CD14-positive monocyte (primary cell): ENCODE measurements at regions not wholly inside any gene's neighbourhood (a gene's known extent, or its start where the extent isn't known, plus 50 kb on each side); places are given as distances from the start of the nearest gene placed in this dataset.

Source experiments
- DNase-seq, 3 donors: peaks; one replicate each; pipeline ENCODE4 v3.0.0-alpha.2; 2011 to 2022
- H2AFZ ChIP-seq: 2 replicates; pipeline ENCODE4 v1.6.0; 2012; ENCODE audit warnings: mild to moderate bottlenecking, low read depth, low read length, inconsistent platforms; ENCODE audit not compliant: insufficient read depth, poor library complexity, severe bottlenecking
- H3K27ac ChIP-seq, 2 donors: 1 replicate in 1 of 2; 2 replicates in 1 of 2; pipeline ENCODE4 v1.5.1; 2012 to 2013; ENCODE audit warnings: low read length in 2 of 2, control low read depth in 1 of 2, inconsistent platforms in 1 of 2, low read depth in 1 of 2, mild to moderate bottlenecking in 1 of 2
- H3K27me3 ChIP-seq, 2 donors: one replicate each; pipeline versions ENCODE4 v1.6.0 to v1.6.1; 2011 to 2013; ENCODE audit warnings: low read length in 2 of 2; ENCODE audit not compliant: control insufficient read depth in 2 of 2, insufficient read depth in 2 of 2
- H3K36me3 ChIP-seq, 2 donors: replicated peaks in 1 of 2; 1 replicate in 1 of 2; 2 replicates in 1 of 2; pipeline versions ENCODE4 v1.5.1 to v1.6.1; 2012 to 2013; ENCODE audit warnings: low read length in 2 of 2, control low read depth in 1 of 2, inconsistent platforms in 1 of 2, mild to moderate bottlenecking in 1 of 2; ENCODE audit not compliant: insufficient read depth in 2 of 2, control insufficient read depth in 1 of 2
- H3K4me1 ChIP-seq, 2 donors: 1 replicate in 1 of 2; 2 replicates in 1 of 2; pipeline versions ENCODE4 v1.5.1 to v1.6.1; 2012 to 2013; ENCODE audit warnings: low read length in 2 of 2, control low read depth in 1 of 2, inconsistent platforms in 1 of 2, mild to moderate bottlenecking in 1 of 2, moderate library complexity in 1 of 2; ENCODE audit not compliant: insufficient read depth in 2 of 2, control insufficient read depth in 1 of 2
- H3K4me2 ChIP-seq: replicated peaks from 2 replicates; pipeline ENCODE3; 2012; ENCODE audit warnings: low read length, moderate library complexity, mild to moderate bottlenecking; ENCODE audit not compliant: poor library complexity, severe bottlenecking; ENCODE audit errors: extremely low read depth
- H3K4me3 ChIP-seq, 3 experiments: fragments of 200-600 bp in 1 of 3; sonication (generic) in 1 of 3; replicated peaks in 1 of 3; 1 replicate in 2 of 3; 2 replicates in 1 of 3; pipeline ENCODE4 v1.5.1; 2011 to 2013; ENCODE audit warnings: low read length in 3 of 3, mild to moderate bottlenecking in 3 of 3, control low read depth in 2 of 3, low read depth in 2 of 3, inconsistent platforms in 1 of 3, moderate library complexity in 1 of 3
- H3K79me2 ChIP-seq: 2 replicates; pipeline ENCODE4 v1.6.0; 2012; ENCODE audit warnings: mild to moderate bottlenecking, control low read depth, inconsistent platforms, low read length, moderate library complexity; ENCODE audit not compliant: insufficient read depth
- H3K9ac ChIP-seq: 2 replicates; pipeline ENCODE4 v1.6.0; 2017; ENCODE audit warnings: low read length, mild to moderate bottlenecking; ENCODE audit not compliant: insufficient read depth, poor library complexity, severe bottlenecking
- H3K9me3 ChIP-seq, 2 donors: replicated peaks in 1 of 2; 1 replicate in 1 of 2; 2 replicates in 1 of 2; pipeline versions ENCODE4 v1.5.1 to v1.6.1; 2012 to 2013; ENCODE audit warnings: low read length in 2 of 2, control low read depth in 1 of 2; ENCODE audit not compliant: control insufficient read depth in 1 of 2, insufficient read depth in 1 of 2
- H4K20me1 ChIP-seq: 2 replicates; pipeline ENCODE4 v1.6.0; 2012; ENCODE audit warnings: mild to moderate bottlenecking, low read length, control low read depth, moderate library complexity; ENCODE audit not compliant: insufficient read depth
- H3K27ac Mint-ChIP-seq, 7 donors: one replicate each; pipeline ENCODE4 v1.8.0; 2020; ENCODE audit warnings: mild to moderate bottlenecking in 7 of 7, mixed read lengths in 7 of 7, moderate library complexity in 6 of 7, inconsistent platforms in 2 of 7
- H3K27me3 Mint-ChIP-seq, 3 donors: one replicate each; pipeline ENCODE4 v1.8.0; 2021 to 2022; ENCODE audit warnings: low read depth in 3 of 3, mild to moderate bottlenecking in 3 of 3, mixed read lengths in 3 of 3, moderate library complexity in 3 of 3, inconsistent platforms in 1 of 3
- H3K36me3 Mint-ChIP-seq, 2 donors: one replicate each; pipeline ENCODE4 v1.8.0; 2020; ENCODE audit warnings: mixed read lengths in 2 of 2, inconsistent platforms in 1 of 2, mild to moderate bottlenecking in 1 of 2
- H3K4me1 Mint-ChIP-seq: one replicate; pipeline ENCODE4 v1.8.0; 2020; ENCODE audit warnings: mild to moderate bottlenecking, mixed read lengths
- H3K4me3 Mint-ChIP-seq, 2 donors: one replicate each; pipeline ENCODE4 v1.8.0; 2020; ENCODE audit warnings: mild to moderate bottlenecking in 2 of 2, mixed read lengths in 2 of 2, moderate library complexity in 1 of 2
- H3K9me3 Mint-ChIP-seq, 7 donors: one replicate each; pipeline ENCODE4 v1.8.0; 2020 to 2022; ENCODE audit warnings: mixed read lengths in 7 of 7, mild to moderate bottlenecking in 6 of 7, moderate library complexity in 6 of 7, inconsistent platforms in 2 of 7
- CTCF ChIP-seq: fragments of 200-600 bp; IDR thresholded peaks from one replicate; pipeline ENCODE4 v1.8.0; 2022; ENCODE audit warnings: antibody characterized with exemption, mild to moderate bottlenecking
- whole genome bisulfite sequencing: methylation state at CpG from one replicate; pipeline ENCODE4 v1.1.5; 2013; ENCODE audit warnings: missing lambda C conversion rate; ENCODE audit not compliant: insufficient coverage; 5-methylcytosine and 5-hydroxymethylcytosine counted together
- intact Hi-C, 2 donors: fragments of 100-400 bp; cut with micrococcal nuclease; formaldehyde crosslinking; loops; one replicate each; pipeline versions ENCODE4 v1.15.0 to v1.15.1; 2023

- Histone ChIP-seq H3K4me2 (no peak overlapping the region), H3K4me3 (no peak overlapping the region), H3K27ac (no peak overlapping the region), H3K27me3 (no peaks in the 10 kb centered on the region), H2AFZ (no peak overlapping the region), H3K36me3 (no peaks in the 10 kb centered on the region), H3K9ac (no peak overlapping the region), H3K79me2 (no peaks in the 10 kb centered on the region), H4K20me1 (no peaks in the 10 kb centered on the region), H3K9me3 (no peaks in the 10 kb centered on the region), H3K4me1 (no peaks in the 10 kb centered on the region)
- no peak overlapping the region for H3K4me3 Mint-ChIP-seq
- peaks cover 0 to 3% (median 0%) of the 10 kb centered on the region in 3 donors for H3K27me3 Mint-ChIP-seq
- no peaks in the 10 kb centered on the region for H3K36me3 Mint-ChIP-seq
- no peak overlapping the region for H3K27ac Mint-ChIP-seq
- H3K4me1 Mint-ChIP-seq = no peaks in the 10 kb centered on the region
- intact Hi-C loops = no loop called here
- no peak for DNase-seq
- no CpG with 5 or more reads among the region's 3 CpGs for WGBS
- H3K9me3 Mint-ChIP-seq = peaks cover 0 to 8% (median 2%) of the 10 kb centered on the region in 7 donors
- TF ChIP-seq CTCF = no peak
Observed at GRCh38 chr5:110115503-110115902, 425.8 kb downstream of the MAN2A1 start.

- H4K20me1 ChIP-seq = no peaks in the 10 kb centered on the region
- Mint-ChIP-seq H3K4me1 (no peaks in the 10 kb centered on the region), H3K9me3 (peaks cover 0 to 8% (median 5%) of the 10 kb centered on the region in 7 donors), H3K27ac (no peak overlapping the region), H3K36me3 (no peaks in the 10 kb centered on the region), H3K4me3 (no peak overlapping the region), H3K27me3 (peaks cover 0 to 3% (median 0%) of the 10 kb centered on the region in 3 donors)
- H3K27me3 ChIP-seq = no peaks in the 10 kb centered on the region
- intact Hi-C loops = no loop called here
- H3K27ac ChIP-seq = no peak overlapping the region
- no peak overlapping the region for H3K4me2 ChIP-seq
- no peaks in the 10 kb centered on the region for H3K4me1 ChIP-seq
- H3K4me3 ChIP-seq = no peak overlapping the region
- H3K9ac ChIP-seq = no peak overlapping the region
- no CpG with 5 or more reads among the region's 1 CpG for WGBS
- no peak for TF ChIP-seq CTCF
- no peaks in the 10 kb centered on the region for H3K9me3 ChIP-seq
- no peaks in the 10 kb centered on the region for H3K36me3 ChIP-seq
- H2AFZ ChIP-seq = no peak overlapping the region
- H3K79me2 ChIP-seq = no peaks in the 10 kb centered on the region
- no peak for DNase-seq
Observed at GRCh38 chr5:110116539-110116938, 426.8 kb downstream of the MAN2A1 start.
